Esophagus muscularis mucosa (tissue), 4 donors: ENCODE measurements at regions not wholly inside any gene's neighbourhood (a gene's known extent, or its start where the extent isn't known, plus 50 kb on each side); places are given as distances from the start of the nearest gene placed in this dataset.

Experiments used
- DNase-seq: peaks from one replicate; pipeline ENCODE4 v3.0.0-alpha.2; 2017; ENCODE audit errors: extremely low spot score
- H3K27ac ChIP-seq, 4 donors: fragments of 200-600 bp; sonication (generic); replicated peaks in 1 of 4; 1 replicate in 3 of 4; 2 replicates in 1 of 4; pipeline ENCODE4 v1.5.1; 2016 to 2019; ENCODE audit warnings: mild to moderate bottlenecking in 1 of 4
- H3K27me3 ChIP-seq, 4 donors: fragments of 200-600 bp; sonication (generic); one replicate each; pipeline versions ENCODE4 v1.5.1 to v1.6.0; 2016 to 2019
- H3K36me3 ChIP-seq, 4 donors: fragments of 200-600 bp; sonication (generic); one replicate each; pipeline ENCODE4 v1.5.1; 2016 to 2019
- H3K4me1 ChIP-seq, 4 donors: fragments of 200-600 bp; sonication (generic); one replicate each; pipeline ENCODE4 v1.5.1; 2016 to 2019
- H3K4me3 ChIP-seq, 4 donors: fragments of 200-600 bp; sonication (generic); 1 replicate in 2 of 4; 2 replicates in 2 of 4; pipeline ENCODE4 v1.5.1; 2016 to 2019; ENCODE audit warnings: mild to moderate bottlenecking in 4 of 4, moderate library complexity in 1 of 4
- H3K9me3 ChIP-seq, 4 donors: fragments of 200-600 bp; sonication (generic); 1 replicate in 3 of 4; 2 replicates in 1 of 4; pipeline ENCODE4 v1.5.1; 2016 to 2019
- EP300 ChIP-seq: sonication (generic); formaldehyde crosslinking; IDR thresholded peaks from one replicate; pipeline ENCODE4 v1.6.1; 2017; ENCODE audit warnings: antibody characterized with exemption
- POLR2A ChIP-seq: fragments of 450-650 bp; IDR thresholded peaks from one replicate; pipeline ENCODE4 v1.6.1; 2017; ENCODE audit warnings: antibody characterized with exemption, moderate library complexity, mild to moderate bottlenecking, low read depth
- POLR2AphosphoS5 ChIP-seq, 2 donors: sonication (generic); formaldehyde crosslinking; IDR thresholded peaks; one replicate each; pipeline ENCODE4 v1.6.1; 2017; ENCODE audit warnings: antibody characterized with exemption in 2 of 2
- WGBS: methylation state at CpG from one replicate; pipeline ENCODE4 v1.1.5; 2018; 5-methylcytosine and 5-hydroxymethylcytosine counted together
- intact Hi-C: fragments of 100-400 bp; cut with DNase I; formaldehyde crosslinking; loops from one replicate; pipeline ENCODE4 v1.15.1; 2023
- TF ChIP-seq, protein P1 (sequence below), 3 experiments: fragments of 200-600 bp in 2 of 3; fragments of 450-650 bp in 1 of 3; sonication (generic) in 2 of 3; IDR thresholded peaks; one replicate each; pipeline ENCODE4 v1.5.1; 2017 to 2019; ENCODE audit warnings: antibody characterized with exemption in 3 of 3, mild to moderate bottlenecking in 2 of 3, moderate library complexity in 1 of 3

DNA sequence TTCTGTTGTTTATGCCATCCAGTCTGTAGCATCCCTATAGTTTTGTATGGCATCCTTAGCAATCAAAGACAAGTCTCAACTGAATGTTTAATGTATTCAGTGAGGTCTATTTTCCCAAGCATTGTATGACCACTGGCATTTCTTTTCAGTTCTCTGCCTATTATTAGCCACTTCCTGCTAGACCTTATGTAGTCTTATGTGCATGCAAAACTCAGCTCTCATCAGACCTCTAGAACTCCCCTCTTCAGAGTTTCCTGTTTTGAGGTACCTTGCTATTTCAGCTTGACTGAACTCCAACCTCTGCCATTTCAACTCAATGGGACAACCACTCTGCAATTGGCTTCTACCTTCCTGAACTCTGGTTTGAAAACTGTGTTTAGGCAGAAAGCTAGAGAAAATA, 113.2 kb downstream of the SLC25A46 start:
- no peak for DNase-seq
- H3K27ac ChIP-seq, result no peak overlapping the region
- intact Hi-C loops, result no loop called here
- peaks cover 0 to 9% (median 0%) of the 10 kb centered on the region in 4 donors for H3K4me1 ChIP-seq
- H3K36me3 ChIP-seq, result no peaks in the 10 kb centered on the region
- no peaks in the 10 kb centered on the region for H3K27me3 ChIP-seq
- peaks cover 0 to 4% (median 2%) of the 10 kb centered on the region in 4 donors for H3K9me3 ChIP-seq
- H3K4me3 ChIP-seq, result no peak overlapping the region
- TF ChIP-seq, protein P1, sequence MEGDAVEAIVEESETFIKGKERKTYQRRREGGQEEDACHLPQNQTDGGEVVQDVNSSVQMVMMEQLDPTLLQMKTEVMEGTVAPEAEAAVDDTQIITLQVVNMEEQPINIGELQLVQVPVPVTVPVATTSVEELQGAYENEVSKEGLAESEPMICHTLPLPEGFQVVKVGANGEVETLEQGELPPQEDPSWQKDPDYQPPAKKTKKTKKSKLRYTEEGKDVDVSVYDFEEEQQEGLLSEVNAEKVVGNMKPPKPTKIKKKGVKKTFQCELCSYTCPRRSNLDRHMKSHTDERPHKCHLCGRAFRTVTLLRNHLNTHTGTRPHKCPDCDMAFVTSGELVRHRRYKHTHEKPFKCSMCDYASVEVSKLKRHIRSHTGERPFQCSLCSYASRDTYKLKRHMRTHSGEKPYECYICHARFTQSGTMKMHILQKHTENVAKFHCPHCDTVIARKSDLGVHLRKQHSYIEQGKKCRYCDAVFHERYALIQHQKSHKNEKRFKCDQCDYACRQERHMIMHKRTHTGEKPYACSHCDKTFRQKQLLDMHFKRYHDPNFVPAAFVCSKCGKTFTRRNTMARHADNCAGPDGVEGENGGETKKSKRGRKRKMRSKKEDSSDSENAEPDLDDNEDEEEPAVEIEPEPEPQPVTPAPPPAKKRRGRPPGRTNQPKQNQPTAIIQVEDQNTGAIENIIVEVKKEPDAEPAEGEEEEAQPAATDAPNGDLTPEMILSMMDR (IDR thresholded peaks at IDR 0.05), result no peak
- TF ChIP-seq POLR2AphosphoS5 (IDR thresholded peaks at IDR 0.05) (no peak), EP300 (no peak), POLR2A (no peak)

DNA sequence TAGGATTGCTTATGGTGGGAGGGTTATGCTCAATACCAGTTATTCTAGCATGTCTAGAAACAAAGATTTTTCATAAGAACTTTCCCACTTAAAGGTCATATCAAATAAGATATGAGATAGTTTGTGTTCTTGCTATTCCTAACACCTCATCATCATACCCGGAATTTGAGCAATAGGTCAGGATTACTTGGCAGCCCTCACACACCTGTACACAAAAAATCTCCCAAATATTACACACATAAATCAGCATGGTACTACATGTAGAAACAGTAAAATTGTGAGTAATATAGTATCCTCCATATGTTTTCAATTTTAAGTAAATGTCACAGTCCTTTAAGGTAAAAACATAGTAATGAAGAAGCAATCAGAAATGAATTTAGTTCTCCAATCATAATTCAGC, 113.7 kb downstream of the SLC25A46 start:
- no peaks in the 10 kb centered on the region for H3K36me3 ChIP-seq
- TF ChIP-seq EP300, result no peak
- TF ChIP-seq, protein P1 (IDR thresholded peaks at IDR 0.05), result no peak
- no peak for TF ChIP-seq POLR2AphosphoS5 (IDR thresholded peaks at IDR 0.05)
- no peak for TF ChIP-seq POLR2A

DNA sequence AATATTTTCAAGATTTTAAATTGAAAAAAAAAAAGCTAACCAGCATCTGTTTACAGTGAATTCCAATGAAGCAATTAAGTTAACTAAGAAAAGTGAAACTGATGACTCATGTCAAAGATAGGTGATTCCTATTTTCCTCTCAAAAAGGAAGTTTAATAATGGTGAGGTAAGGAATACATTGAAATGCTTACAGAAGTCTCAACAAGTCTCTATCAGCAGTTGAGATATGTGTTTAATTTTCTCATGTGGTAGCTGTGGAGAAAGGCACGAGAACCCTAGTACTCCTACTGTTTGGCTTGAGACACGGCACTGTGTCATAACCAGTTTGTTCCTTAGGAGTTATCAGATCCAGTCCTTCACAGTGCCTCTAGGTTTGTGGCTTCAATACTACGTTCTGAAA, 114.5 kb downstream of the SLC25A46 start:
- 86% methylated on average over 3 of the region's 3 CpGs for WGBS
- no peaks in the 10 kb centered on the region for H3K36me3 ChIP-seq
- H3K27me3 ChIP-seq, result no peaks in the 10 kb centered on the region
- intact Hi-C loops, result no loop called here
- H3K9me3 ChIP-seq, result peaks cover 0 to 4% (median 2%) of the 10 kb centered on the region in 4 donors
- no peak for DNase-seq
- peaks cover 0 to 17% (median 8%) of the 10 kb centered on the region in 4 donors for H3K4me1 ChIP-seq
- H3K4me3 ChIP-seq, result no peak overlapping the region
- TF ChIP-seq, protein P1 (IDR thresholded peaks at IDR 0.05), result no peak
- TF ChIP-seq POLR2AphosphoS5 (IDR thresholded peaks at IDR 0.05) (no peak), EP300 (no peak), POLR2A (no peak)
- no peak overlapping the region for H3K27ac ChIP-seq

More for the DNA sequence above, 113.7 kb downstream of the SLC25A46 start:
- 94% methylated on average over 1 of the region's 1 CpG for WGBS
- Histone ChIP-seq H3K27ac (no peak overlapping the region), H3K9me3 (peaks cover 0 to 4% (median 2%) of the 10 kb centered on the region in 4 donors), H3K27me3 (no peaks in the 10 kb centered on the region), H3K4me3 (no peak overlapping the region), H3K4me1 (peaks cover 0 to 10% (median 1%) of the 10 kb centered on the region in 4 donors)
- DNase-seq, result no peak
- intact Hi-C loops, result no loop called here

DNA sequence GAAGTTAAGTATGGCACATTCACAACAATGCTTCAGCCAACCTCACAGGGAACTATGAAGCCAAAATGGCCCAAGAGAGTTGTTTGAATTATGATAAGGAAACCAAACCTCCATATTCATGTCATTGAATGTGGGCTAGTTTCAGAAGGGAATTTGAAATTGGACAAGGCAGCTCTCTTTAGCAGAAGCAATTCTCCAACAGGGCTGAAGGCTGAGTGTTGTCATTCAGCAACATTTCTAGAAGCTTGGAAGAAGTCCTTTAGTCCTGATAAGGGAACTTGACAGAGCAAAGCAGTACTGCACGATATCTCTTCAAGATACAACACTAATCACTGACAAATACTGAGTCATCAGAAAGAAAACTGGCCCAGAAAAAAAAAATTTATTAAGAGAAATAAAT, 115.4 kb downstream of the SLC25A46 start:
- Histone ChIP-seq H3K9me3 (no peaks in the 10 kb centered on the region), H3K4me1 (peaks cover 0 to 27% (median 13%) of the 10 kb centered on the region in 4 donors), H3K4me3 (no peak overlapping the region), H3K27me3 (no peaks in the 10 kb centered on the region), H3K36me3 (no peaks in the 10 kb centered on the region), H3K27ac (no peak overlapping the region)
- TF ChIP-seq POLR2A (no peak), POLR2AphosphoS5 (IDR thresholded peaks at IDR 0.05) (no peak), EP300 (no peak)
- TF ChIP-seq, protein P1 (IDR thresholded peaks at IDR 0.05), result no peak
- DNase-seq, result no peak
- intact Hi-C loops, result no loop called here
- 43% methylated on average over 1 of the region's 1 CpG for WGBS

DNA sequence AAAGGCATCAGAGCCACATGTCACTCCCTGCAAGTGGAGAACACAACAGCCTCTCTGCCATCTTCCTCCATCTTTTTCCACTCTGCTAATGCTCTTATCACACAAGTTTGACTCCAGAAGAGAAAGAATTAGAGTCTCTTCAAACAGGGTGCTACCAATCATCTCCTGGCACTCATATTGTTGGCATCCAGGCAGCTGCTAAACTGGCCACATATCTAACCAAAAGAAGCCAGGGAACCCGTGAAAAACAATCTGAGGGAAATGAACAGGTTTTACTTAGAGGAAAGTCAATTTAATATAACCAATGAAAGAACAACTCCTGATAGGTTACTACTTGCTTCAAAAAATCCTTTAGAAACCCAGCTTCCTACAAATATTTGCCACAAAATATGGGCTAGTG, 117.2 kb downstream of the SLC25A46 start:
- WGBS, result 79% methylated on average over 1 of the region's 1 CpG
- TF ChIP-seq EP300 (no peak), POLR2AphosphoS5 (IDR thresholded peaks at IDR 0.05) (no peak), POLR2A (no peak)
- TF ChIP-seq, protein P1 (IDR thresholded peaks at IDR 0.05), result no peak
- Histone ChIP-seq H3K27ac (no peak overlapping the region), H3K9me3 (no peaks in the 10 kb centered on the region), H3K4me3 (no peak overlapping the region), H3K27me3 (no peaks in the 10 kb centered on the region), H3K36me3 (no peaks in the 10 kb centered on the region), H3K4me1 (peaks cover 0 to 27% (median 13%) of the 10 kb centered on the region in 4 donors)
- intact Hi-C loops, result no loop called here
- DNase-seq, result no peak
